Vagina (tissue), 2 donors: ENCODE measurements at regions not wholly inside any gene's neighbourhood (a gene's known extent, or its start where the extent isn't known, plus 50 kb on each side); places are given as distances from the start of the nearest gene placed in this dataset.

Experiments
- CTCF ChIP-seq, 3 experiments: fragments of 450-650 bp in 2 of 3; fragments of 200-600 bp in 1 of 3; sonication (generic) in 1 of 3; IDR thresholded peaks; one replicate each; pipeline ENCODE4 v1.5.1; 2017 to 2019; ENCODE audit warnings: antibody characterized with exemption in 3 of 3, mild to moderate bottlenecking in 2 of 3, moderate library complexity in 2 of 3
- POLR2A ChIP-seq, 2 donors: fragments of 450-650 bp; IDR thresholded peaks; one replicate each; pipeline ENCODE4 v1.6.1; 2017; ENCODE audit warnings: antibody characterized with exemption in 2 of 2, mild to moderate bottlenecking in 2 of 2, moderate library complexity in 2 of 2
- POLR2AphosphoS5 ChIP-seq, 2 donors: sonication (generic); formaldehyde crosslinking; IDR thresholded peaks; one replicate each; pipeline ENCODE4 v1.9.0; 2017; ENCODE audit warnings: antibody characterized with exemption in 2 of 2, mild to moderate bottlenecking in 2 of 2, low read depth in 1 of 2; ENCODE audit not compliant: insufficient read depth in 1 of 2

- TF ChIP-seq CTCF (IDR thresholded peaks at IDR 0.05) (no peak), POLR2AphosphoS5 (IDR thresholded peaks at IDR 0.05; ENCODE audit: insufficient read depth in 1 of 2, low read depth in 1 of 2) (no peak), POLR2A (IDR thresholded peaks at IDR 0.05) (no peak)
These were observed 456.8 kb upstream of the KLF6 start for GRCh38 chr10:4241724-4242345.
